Dedifferentiated amniotic fluid mesenchymal stem cell (primary cell): ENCODE measurements at regions not wholly inside any gene's neighbourhood (a gene's known extent, or its start where the extent isn't known, plus 50 kb on each side); places are given as distances from the start of the nearest gene placed in this dataset.
"Not testable (repeated sequence)": the region's sequence is repeated elsewhere in the genome, so short reads cannot be mapped to it uniquely, and the experiment has no call there.

Experiments
- DNase-seq: peaks from one replicate; pipeline ENCODE4 v3.0.0-alpha.2; 2016; ENCODE audit errors: extremely low spot score

DNA sequence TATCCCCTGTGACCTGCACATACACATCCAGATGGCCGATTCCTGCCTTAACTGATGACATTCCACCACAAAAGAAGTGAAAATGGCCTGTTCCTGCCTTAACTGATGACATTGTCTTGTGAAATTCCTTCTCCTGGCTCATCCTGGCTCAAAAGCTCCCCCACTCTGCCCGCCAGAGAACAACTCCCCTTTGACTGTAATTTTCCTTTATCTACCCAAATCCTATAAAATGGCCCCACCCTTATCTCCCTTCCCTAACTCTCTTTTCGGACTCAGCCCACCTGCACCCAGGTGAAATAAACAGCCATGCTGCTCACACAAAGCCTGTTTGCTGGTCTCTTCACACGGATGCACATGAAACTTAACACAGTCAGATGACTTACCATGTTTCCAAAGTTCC lies 403.8 kb downstream of the TBC1D32 start:
- DNase-seq, result not testable (repeated sequence)

DNA sequence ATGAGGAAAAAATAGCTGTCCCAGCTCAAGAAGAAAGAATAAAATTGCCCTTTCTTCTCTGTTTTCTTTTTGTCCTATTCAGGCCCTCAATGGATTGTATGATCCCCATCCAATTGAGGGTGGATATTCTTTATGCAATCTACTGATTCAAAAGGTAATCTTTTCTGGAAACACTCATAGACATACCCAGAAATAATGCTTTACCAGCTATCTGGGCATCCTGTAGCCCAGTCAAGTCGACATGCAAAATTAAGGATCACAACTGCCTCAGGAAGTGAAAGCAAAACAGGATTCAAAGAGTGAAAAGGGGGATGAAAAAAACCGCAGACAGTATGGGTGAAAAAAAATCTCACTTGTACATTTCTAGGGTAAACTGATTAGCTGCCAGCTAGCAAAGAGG lies 410.1 kb downstream of the TBC1D32 start:
- no peak for DNase-seq

DNA sequence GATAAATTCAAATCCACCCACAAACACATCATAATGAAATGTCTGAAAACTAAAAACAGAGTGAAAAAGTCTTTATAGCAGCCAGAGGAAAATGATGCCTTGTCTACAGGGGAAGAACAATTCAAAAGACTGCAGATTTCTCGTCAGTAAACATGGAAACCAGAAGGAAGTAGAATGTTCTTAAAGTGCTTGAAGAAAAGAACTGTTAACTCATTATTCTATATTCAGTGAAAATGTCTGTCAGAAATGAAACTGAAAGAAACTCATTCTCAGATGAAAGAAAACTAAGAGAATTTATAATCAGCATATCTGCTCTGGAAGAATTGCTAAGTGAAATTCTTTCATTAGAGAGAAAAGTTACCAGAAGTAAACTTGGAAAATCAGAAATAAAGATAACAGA lies 416.1 kb downstream of the TBC1D32 start:
- DNase-seq, result no peak

GRCh38 chr6:120916844-120917243 lies 417.4 kb downstream of the TBC1D32 start:
- no peak for DNase-seq

GRCh38 chr6:120913486-120913885 lies 420.8 kb downstream of the TBC1D32 start:
- no peak for DNase-seq

GRCh38 chr6:120908767-120909166 lies 425.5 kb downstream of the TBC1D32 start:
- no peak for DNase-seq

DNA sequence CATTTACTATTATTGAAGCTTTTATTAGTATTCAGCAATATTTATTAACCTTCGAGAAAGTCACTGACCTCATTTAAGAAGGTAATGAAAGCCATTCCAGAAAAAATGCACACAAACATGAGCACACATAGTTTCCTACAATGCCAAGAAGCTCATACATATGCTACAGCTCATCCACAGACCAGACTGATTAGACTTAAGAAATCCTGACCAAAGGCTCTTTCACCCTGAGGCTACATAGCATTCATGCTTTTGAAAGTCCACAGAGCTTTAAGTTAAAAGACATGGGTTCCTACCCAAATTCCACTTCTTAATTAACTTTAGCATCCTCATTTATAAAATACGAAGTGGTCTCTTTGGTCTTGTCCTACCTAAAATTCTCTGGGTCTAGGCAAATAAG lies 430.4 kb downstream of the TBC1D32 start:
- peak; percentile 28 for DNase-seq

DNA sequence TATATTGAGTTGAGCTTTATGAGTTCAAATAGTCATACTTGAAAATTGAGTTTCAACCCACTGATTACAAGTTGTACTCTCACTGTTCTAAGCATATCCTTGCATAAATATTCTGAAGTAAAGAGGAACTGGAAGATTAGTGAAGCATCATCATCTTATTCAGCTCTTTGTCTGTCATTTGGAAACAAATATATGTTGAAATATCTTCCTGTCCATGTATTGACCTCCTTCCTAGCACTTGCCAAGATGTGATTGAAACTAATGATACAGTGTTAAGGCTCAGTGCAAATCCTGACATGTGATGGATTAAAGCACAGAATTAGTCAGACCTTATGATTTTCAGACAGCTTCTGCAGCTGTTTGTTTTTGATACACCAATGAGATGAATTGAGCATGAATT lies 434.3 kb downstream of the TBC1D32 start:
- no peak for DNase-seq

GRCh38 chr6:120894077-120894476 lies 440.2 kb downstream of the TBC1D32 start:
- DNase-seq, result no peak

DNA sequence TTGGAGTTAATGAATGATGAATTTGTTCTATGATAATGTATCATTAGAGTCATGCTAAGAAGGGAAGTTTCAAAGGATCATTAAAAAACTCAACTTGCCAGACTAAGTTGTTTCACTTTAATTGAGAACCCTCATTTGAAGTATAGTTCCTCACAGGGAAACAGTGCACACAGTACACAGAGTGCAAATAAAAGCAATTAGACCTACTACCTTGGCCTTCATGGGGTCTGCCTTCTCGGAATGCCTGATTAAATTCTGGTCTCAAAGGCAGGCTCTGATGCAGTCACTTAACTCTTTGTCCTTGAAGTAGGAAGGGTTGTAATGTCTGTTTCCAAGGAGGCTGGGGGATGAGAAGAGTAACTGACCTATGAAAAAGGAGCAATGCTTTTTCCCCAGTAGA lies 457.3 kb downstream of the TBC1D32 start:
- DNase-seq, result no peak

DNA sequence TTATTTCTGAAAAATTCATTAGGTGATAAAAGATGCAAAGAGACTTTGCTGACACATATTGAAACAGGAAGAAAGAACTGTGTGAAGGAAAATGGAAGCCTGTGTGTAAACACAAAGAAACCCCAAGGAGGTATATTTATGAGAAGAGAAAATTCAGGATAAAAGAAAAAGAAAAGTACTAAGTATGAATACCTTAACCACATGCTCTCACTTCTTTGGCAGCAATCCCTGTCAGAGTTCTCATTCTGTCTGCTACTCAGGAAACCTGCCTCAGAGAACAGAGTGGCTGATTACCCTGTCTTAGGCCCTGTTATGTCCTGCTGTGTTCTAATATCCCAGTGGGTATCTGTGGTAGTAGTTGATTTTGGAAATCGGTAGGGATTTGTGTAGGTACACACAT lies 457.9 kb downstream of the TBC1D32 start:
- DNase-seq, result no peak

- no peak for DNase-seq
Measured at GRCh38 chr6:120875900-120876299, 458.4 kb downstream of the TBC1D32 start.

GRCh38 chr6:120874422-120874821 lies 459.9 kb downstream of the TBC1D32 start:
- no peak for DNase-seq

GRCh38 chr6:120873125-120873865 lies 461.0 kb downstream of the TBC1D32 start:
- no peak for DNase-seq

GRCh38 chr6:120872262-120872578 lies 462.1 kb downstream of the TBC1D32 start:
- no peak for DNase-seq

DNA sequence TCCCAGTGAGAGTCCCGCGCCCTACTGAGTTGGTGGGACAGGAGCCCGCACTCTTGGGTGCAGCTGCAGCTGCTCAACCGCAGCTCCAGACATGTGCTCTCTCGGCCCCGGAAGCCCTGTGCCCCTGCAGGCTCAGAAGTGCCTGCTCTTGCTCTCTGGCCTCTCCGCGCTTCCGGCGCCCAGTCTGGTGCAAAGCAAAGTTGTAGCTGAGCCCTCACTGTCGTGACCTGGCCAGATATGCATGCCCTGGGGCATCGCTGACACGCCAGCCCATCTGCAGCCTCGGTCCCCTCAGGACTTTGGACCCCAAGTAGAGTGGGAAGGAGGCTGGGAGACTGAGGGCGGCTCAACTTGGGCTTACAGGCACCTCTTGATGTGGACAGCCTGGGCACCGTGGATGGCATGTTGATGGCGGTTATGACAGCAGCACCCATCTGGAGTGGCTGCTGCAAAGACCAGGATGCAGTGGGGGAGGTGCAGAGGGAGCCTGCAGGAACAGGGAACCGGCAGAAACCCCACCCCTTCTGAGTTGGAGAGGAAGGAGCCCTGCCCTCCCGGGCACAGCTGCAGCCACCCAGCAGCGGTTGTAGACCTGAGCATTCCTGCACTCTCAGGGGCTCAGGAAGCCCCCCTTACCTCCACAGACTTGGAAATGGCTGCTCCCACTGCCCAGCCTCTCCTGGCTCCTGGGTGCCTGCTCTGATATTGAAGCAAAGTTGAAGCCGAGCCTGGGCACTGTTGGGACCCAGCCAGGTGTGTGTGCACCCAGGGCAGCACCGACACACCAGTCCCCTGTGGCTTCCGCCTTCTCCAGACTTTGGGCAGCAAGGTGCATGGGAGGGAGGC lies 462.6 kb downstream of the TBC1D32 start:
- no peak for DNase-seq

DNA sequence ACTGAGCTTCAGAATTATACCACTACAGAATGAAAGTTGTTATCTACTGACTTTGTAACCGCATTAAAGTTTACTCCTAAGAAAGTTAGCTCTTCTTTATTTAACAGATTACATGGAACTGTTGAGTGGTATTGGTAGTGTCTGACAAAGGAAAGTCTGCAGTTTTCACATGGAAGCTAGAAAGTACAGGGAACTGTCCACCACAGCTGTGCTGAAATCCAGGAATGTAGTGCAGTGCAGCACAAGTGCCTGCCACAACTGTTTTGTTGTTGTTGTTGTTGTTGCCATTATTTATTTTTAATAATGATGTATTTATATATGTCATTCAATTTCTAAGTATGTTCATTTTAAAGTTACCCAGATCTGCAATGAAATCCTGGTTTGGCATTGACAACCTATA lies 464.9 kb downstream of the TBC1D32 start:
- no peak for DNase-seq

GRCh38 chr6:120857422-120857821 lies 476.9 kb downstream of the TBC1D32 start:
- DNase-seq, result no peak

DNA sequence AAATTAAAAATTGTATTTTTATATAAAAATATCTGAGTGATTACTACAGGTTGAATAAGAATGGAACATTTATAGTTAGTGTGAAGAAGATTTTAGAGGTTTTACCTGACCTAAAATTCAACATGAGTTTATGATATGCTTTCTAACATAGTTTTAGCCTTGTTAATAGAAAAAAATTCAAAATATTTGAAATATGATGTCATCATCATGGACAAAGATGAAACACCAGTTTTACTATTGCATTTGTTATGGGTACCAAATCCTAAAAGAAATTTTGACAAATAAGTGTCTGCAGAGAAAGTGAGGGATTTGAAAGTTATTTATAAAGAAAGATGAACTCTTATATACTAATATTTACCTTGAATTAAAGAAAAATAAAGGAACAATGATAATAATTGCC lies 479.7 kb downstream of the TBC1D32 start:
- DNase-seq, result no peak

GRCh38 chr6:120853489-120853888 lies 480.8 kb downstream of the TBC1D32 start:
- no peak for DNase-seq

DNA sequence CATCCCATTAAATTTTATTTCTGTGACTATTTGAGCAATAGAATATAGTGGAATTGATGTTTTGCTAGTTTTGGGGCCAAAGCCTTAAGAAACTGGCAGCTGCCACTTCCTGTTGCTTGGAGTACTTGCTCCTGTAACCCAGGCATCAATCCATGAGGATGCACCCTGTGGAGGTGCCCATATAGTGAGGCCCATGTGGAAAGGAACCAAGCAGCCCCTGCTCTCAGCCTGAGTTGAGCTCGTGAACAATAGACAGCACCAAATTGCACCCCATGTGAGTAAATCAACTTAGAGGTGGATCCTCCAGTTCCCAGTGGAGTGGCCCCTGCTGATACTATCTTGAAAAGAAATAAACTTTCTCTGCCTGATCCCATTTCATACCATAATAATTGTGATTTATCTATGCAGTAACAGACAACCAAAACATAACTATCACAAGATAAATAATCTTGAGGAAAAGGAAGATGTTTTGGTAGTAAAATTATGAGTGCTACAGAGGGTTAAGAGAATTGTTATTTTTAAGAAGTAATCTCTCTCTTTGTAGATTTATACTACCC lies 481.9 kb downstream of the TBC1D32 start:
- DNase-seq, result no peak

GRCh38 chr6:120826253-120826652 lies 508.0 kb downstream of the TBC1D32 start:
- no peak for DNase-seq

DNA sequence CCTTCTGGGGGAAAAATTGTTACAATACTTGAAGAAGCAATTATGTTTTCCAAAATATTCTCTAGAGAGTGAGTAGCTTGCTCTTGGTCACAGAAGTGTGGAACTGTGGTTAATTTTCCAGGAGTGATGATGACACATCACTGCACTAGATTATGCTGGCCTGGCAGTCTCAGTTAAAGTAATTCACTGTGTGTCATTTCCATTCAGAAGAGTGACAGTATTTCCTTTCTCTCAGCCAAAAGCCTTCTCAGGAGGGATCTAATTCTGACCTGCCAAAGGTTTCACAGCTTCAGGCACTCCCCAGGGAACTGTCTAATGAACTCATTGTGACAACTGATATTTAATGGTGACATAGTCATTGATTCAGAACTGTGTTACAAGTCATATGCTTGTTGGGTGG lies 517.5 kb downstream of the TBC1D32 start:
- no peak for DNase-seq
